ENCODE measurements at regions not wholly inside any gene's neighbourhood (a gene's known extent, or its start where the extent isn't known, plus 50 kb on each side); places are given as distances from the start of the nearest gene placed in this dataset.
"Not testable (repeated sequence)": the region's sequence is repeated elsewhere in the genome, so short reads cannot be mapped to it uniquely, and the experiment has no call there.

DNA sequence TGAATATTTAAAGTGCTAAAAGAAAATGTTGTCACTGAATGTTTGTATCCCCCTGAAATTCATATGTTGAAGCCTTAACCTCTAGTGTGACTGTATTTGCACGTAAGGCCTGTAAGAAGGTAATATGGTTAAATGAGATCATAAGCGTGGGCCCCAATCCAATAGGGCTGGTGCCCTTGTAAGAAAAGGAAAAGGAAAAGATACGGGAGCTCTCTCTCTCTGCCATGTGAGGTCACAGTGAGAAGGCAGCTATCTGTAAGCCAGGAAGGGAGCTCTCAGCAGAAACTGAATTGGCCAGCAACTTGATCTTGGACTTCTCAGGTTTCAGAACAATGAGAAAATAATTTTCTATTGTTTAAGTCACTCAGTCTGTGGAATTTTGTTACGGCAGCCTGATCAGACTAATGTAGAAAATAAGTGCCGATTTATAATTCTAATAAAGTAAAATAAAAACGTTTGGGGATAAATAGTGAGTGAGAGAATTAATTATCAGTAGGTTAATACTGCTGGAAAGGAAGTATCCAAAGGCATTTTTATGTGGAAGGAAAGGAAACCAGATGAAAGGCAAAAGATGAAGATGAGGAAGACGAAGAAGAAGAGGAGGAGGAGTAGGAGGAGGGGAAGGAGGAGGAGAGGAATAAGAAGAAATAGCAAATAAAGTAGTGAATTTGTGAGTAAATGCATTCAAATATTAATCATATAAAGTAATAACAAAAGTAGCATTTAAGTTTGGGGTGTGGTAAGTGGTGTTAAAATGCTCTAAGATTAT, 188.5 kb upstream of the KRR1 start:
- H3K9ac ChIP-seq (ENCODE audit: low read length) = no peak overlapping the region
- H3K4me3 ChIP-seq (ENCODE audit: low read length) = no peak overlapping the region
- no peak overlapping the region for H3K27ac ChIP-seq (ENCODE audit: low read depth, low read length)
- H3K27me3 ChIP-seq (ENCODE audit: control insufficient read depth, insufficient read depth, low read length) = no peaks in the 10 kb centered on the region
- H3K36me3 ChIP-seq (ENCODE audit: control insufficient read depth, insufficient read depth, low read length) = no peaks in the 10 kb centered on the region
- H3K4me1 ChIP-seq (ENCODE audit: control insufficient read depth, insufficient read depth, low read length) = no peaks in the 10 kb centered on the region

- Histone ChIP-seq H3K9ac (ENCODE audit: low read length) (no peak overlapping the region), H3K36me3 (ENCODE audit: control insufficient read depth, insufficient read depth, low read length) (no peaks in the 10 kb centered on the region), H3K27ac (ENCODE audit: low read depth, low read length) (no peak overlapping the region), H3K4me1 (ENCODE audit: control insufficient read depth, insufficient read depth, low read length) (no peaks in the 10 kb centered on the region), H3K27me3 (ENCODE audit: control insufficient read depth, insufficient read depth, low read length) (no peaks in the 10 kb centered on the region), H3K4me3 (ENCODE audit: low read length) (no peak overlapping the region)
These were observed 187.8 kb upstream of the KRR1 start for GRCh38 chr12:75699251-75699650.

GRCh38 chr12:75698052-75698451, 186.6 kb upstream of the KRR1 start:
- Histone ChIP-seq H3K9ac (ENCODE audit: low read length) (no peak overlapping the region), H3K4me3 (ENCODE audit: low read length) (no peak overlapping the region), H3K4me1 (ENCODE audit: control insufficient read depth, insufficient read depth, low read length) (no peaks in the 10 kb centered on the region), H3K27me3 (ENCODE audit: control insufficient read depth, insufficient read depth, low read length) (no peaks in the 10 kb centered on the region), H3K27ac (ENCODE audit: low read depth, low read length) (no peak overlapping the region), H3K36me3 (ENCODE audit: control insufficient read depth, insufficient read depth, low read length) (no peaks in the 10 kb centered on the region)

DNA sequence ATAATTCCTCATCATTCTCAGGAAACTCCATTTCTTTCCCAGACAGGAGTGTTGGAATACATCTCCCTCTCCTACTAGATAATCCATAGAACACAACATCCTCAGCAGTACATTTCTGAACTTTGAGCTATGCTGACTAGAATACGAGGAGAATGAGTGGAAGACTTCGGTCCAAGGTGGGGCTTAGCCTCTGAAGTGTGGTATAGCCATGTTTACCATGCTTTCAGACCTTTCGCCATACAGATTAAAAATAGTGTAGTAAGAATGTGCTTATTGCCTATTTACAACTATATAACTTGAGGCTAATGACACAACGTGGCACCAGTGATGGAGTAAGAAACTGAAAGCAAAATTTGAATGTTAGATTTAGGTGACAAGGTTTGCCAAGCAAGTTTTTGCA, 184.5 kb upstream of the KRR1 start:
- H3K36me3 ChIP-seq (ENCODE audit: control insufficient read depth, insufficient read depth, low read length) = no peaks in the 10 kb centered on the region
- no peak overlapping the region for H3K27ac ChIP-seq (ENCODE audit: low read depth, low read length)
- H3K4me3 ChIP-seq (ENCODE audit: low read length) = no peak overlapping the region
- no peak overlapping the region for H3K9ac ChIP-seq (ENCODE audit: low read length)
- no peaks in the 10 kb centered on the region for H3K4me1 ChIP-seq (ENCODE audit: control insufficient read depth, insufficient read depth, low read length)
- no peaks in the 10 kb centered on the region for H3K27me3 ChIP-seq (ENCODE audit: control insufficient read depth, insufficient read depth, low read length)

GRCh38 chr12:75694534-75695268, 183.3 kb upstream of the KRR1 start:
- H3K4me1 ChIP-seq (ENCODE audit: control insufficient read depth, insufficient read depth, low read length) = no peaks in the 10 kb centered on the region
- H3K36me3 ChIP-seq (ENCODE audit: control insufficient read depth, insufficient read depth, low read length) = no peaks in the 10 kb centered on the region
- H3K4me3 ChIP-seq (ENCODE audit: low read length) = no peak overlapping the region
- no peaks in the 10 kb centered on the region for H3K27me3 ChIP-seq (ENCODE audit: control insufficient read depth, insufficient read depth, low read length)
- H3K9ac ChIP-seq (ENCODE audit: low read length) = no peak overlapping the region
- no peak overlapping the region for H3K27ac ChIP-seq (ENCODE audit: low read depth, low read length)

DNA sequence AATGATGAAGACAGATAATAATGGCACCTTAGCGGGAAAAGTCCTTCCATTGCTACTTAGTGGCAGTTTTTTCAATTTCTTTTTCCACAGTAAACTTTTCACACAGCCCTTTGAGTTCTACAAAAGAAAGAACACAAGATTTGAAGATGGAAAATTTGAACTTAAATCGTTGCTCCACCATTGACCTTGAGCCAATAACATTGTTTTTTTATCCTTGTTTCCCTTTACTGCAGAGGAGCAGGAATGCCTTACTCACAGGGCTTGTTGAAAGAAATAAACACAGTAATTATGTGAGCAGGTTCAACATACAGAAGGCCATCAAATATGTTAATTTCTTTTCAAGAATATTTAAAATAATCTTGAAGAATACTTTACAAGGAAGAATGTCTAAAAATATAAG, 181.5 kb upstream of the KRR1 start:
- H3K27ac ChIP-seq (ENCODE audit: low read depth, low read length) = no peak overlapping the region
- no peak overlapping the region for H3K4me3 ChIP-seq (ENCODE audit: low read length)
- no peaks in the 10 kb centered on the region for H3K4me1 ChIP-seq (ENCODE audit: control insufficient read depth, insufficient read depth, low read length)
- no peaks in the 10 kb centered on the region for H3K27me3 ChIP-seq (ENCODE audit: control insufficient read depth, insufficient read depth, low read length)
- no peaks in the 10 kb centered on the region for H3K36me3 ChIP-seq (ENCODE audit: control insufficient read depth, insufficient read depth, low read length)
- H3K9ac ChIP-seq (ENCODE audit: low read length) = no peak overlapping the region

- no peak overlapping the region for H3K27ac ChIP-seq (ENCODE audit: low read depth, low read length)
- no peak overlapping the region for H3K9ac ChIP-seq (ENCODE audit: low read length)
- H3K36me3 ChIP-seq (ENCODE audit: control insufficient read depth, insufficient read depth, low read length) = no peaks in the 10 kb centered on the region
- no peaks in the 10 kb centered on the region for H3K27me3 ChIP-seq (ENCODE audit: control insufficient read depth, insufficient read depth, low read length)
- H3K4me3 ChIP-seq (ENCODE audit: low read length) = no peak overlapping the region
- no peaks in the 10 kb centered on the region for H3K4me1 ChIP-seq (ENCODE audit: control insufficient read depth, insufficient read depth, low read length)
These were observed 179.0 kb upstream of the KRR1 start for GRCh38 chr12:75690296-75690955.

DNA sequence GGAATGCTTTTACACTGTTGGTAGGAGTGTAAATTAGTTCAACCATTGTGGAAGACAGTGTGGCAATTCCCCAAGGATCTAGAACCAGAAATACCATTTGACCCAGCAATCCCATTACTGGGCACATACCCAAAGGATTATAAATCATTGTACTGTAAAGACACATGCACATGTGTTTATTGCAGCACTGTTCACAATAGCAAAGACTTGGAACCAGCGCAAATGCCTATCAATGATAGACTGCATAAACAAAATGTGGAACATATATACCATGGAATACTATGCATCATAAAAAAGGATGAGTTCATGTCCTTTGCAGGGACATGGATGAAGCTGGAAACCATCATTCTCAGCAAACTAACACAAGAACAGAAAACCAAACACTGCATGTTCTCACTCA, 174.8 kb upstream of the KRR1 start:
- H3K27ac ChIP-seq (ENCODE audit: low read depth, low read length); H3K4me1 ChIP-seq (ENCODE audit: control insufficient read depth, insufficient read depth, low read length); H3K36me3 ChIP-seq (ENCODE audit: control insufficient read depth, insufficient read depth, low read length); H3K27me3 ChIP-seq (ENCODE audit: control insufficient read depth, insufficient read depth, low read length); H3K9ac ChIP-seq (ENCODE audit: low read length); H3K4me3 ChIP-seq (ENCODE audit: low read length): not testable (repeated sequence)

DNA sequence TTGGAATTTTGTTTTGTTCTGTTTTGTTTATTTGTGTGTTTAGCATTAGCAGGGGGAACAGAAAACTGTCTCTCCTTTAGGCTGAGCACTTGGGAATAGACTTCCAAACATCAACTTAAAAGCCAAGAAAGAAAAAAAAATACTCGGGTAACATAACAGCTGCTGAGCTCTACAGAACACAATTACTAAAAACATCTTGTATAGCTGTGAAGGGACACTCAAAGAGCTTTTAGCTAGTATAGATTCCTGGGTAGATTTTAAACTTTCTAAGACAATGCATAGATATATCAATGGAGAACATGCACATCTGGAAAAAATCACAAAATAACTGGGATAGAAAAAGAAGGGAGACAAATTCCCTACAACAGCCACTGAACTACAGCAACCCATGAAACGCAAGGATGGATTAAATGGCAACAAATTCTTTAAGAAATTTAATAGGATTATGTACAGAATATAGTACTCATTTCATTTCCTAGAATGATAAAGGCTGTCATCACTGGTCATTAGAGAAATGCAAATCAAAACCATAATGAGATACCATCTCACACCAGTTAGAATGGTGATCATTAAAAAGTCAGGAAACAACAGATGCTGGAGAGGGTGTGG, 174.3 kb upstream of the KRR1 start:
- H3K27me3 ChIP-seq (ENCODE audit: control insufficient read depth, insufficient read depth, low read length) = no peaks in the 10 kb centered on the region
- H3K27ac ChIP-seq (ENCODE audit: low read depth, low read length) = no peak overlapping the region
- no peak overlapping the region for H3K9ac ChIP-seq (ENCODE audit: low read length)
- no peaks in the 10 kb centered on the region for H3K4me1 ChIP-seq (ENCODE audit: control insufficient read depth, insufficient read depth, low read length)
- no peaks in the 10 kb centered on the region for H3K36me3 ChIP-seq (ENCODE audit: control insufficient read depth, insufficient read depth, low read length)
- no peak overlapping the region for H3K4me3 ChIP-seq (ENCODE audit: low read length)

GRCh38 chr12:75684678-75685616, 173.5 kb upstream of the KRR1 start:
- Histone ChIP-seq H3K4me3 (ENCODE audit: low read length) (no peak overlapping the region), H3K27me3 (ENCODE audit: control insufficient read depth, insufficient read depth, low read length) (no peaks in the 10 kb centered on the region), H3K27ac (ENCODE audit: low read depth, low read length) (no peak overlapping the region), H3K4me1 (ENCODE audit: control insufficient read depth, insufficient read depth, low read length) (no peaks in the 10 kb centered on the region), H3K9ac (ENCODE audit: low read length) (no peak overlapping the region), H3K36me3 (ENCODE audit: control insufficient read depth, insufficient read depth, low read length) (no peaks in the 10 kb centered on the region)

DNA sequence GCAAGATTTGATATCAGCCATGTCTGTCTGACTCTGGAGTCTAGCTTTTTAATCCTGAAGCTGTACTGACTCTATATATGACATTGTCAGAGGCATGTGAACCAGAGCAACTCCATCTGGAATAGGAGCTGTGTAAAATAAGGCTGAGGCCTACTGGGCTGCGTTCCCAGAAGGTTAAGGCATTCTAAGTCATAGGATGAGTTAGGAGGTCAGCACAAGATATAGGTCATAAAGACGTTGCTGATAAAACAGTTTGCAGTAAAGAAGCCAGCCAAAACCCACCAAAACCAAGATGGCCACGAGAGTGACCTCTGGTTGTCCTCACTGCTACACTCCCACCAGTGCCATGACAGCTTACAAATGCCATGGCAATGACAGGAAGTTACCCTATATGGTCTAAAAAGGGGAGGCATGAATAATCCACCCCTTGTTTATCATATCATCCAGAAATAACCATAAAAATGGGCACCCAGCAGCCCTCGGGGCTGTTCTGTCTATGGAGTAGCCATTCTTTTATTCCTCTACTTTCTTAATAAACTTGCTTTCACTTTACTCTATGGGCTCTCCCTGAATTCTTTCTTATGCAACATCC, 172.7 kb upstream of the KRR1 start:
- not testable (repeated sequence) for H3K27me3 ChIP-seq (ENCODE audit: control insufficient read depth, insufficient read depth, low read length); H3K9ac ChIP-seq (ENCODE audit: low read length); H3K36me3 ChIP-seq (ENCODE audit: control insufficient read depth, insufficient read depth, low read length); H3K27ac ChIP-seq (ENCODE audit: low read depth, low read length); H3K4me1 ChIP-seq (ENCODE audit: control insufficient read depth, insufficient read depth, low read length); H3K4me3 ChIP-seq (ENCODE audit: low read length)

Data from rectal smooth muscle tissue (tissue), 1 donor.